NCI-H1930 (cell line): ENCODE measurements at regions not wholly inside any gene's neighbourhood (a gene's known extent, or its start where the extent isn't known, plus 50 kb on each side); places are given as distances from the start of the nearest gene placed in this dataset.

ENCODE experiments used
- DNase-seq, 2 experiments: peaks; one replicate each; lab custom pipeline; 2025; lab: John Stamatoyannopoulos, UW

DNA sequence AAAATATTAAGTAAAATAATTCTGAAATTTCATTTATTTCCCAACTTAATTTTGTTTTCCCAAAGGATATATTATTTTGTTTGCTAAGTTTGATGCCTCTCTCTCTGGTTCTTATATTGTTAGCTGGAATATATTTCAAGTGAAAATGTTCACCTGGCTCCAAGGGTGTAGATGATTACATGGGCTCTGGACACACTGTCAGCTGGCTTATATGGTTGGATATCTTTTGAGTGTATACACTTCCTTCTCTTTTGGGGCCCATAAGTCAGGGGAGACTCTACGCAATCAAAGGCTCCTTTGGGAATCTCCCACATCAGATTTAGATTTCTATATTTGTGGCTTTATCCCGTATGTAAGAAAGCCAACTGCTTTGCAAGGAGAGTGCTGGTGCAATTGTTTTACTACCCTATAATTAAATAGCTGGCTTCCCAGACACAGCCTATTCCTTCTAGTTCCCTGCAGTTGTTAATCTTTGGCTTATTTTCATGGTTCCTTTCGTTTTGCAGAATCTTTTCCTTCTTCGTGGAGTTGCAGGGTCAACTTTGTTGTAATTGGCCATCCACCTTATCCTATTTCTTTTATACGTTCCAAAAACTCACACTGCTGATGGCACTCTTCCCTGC lies 225.7 kb downstream of the DPH6 start:
- no peak for DNase-seq

DNA sequence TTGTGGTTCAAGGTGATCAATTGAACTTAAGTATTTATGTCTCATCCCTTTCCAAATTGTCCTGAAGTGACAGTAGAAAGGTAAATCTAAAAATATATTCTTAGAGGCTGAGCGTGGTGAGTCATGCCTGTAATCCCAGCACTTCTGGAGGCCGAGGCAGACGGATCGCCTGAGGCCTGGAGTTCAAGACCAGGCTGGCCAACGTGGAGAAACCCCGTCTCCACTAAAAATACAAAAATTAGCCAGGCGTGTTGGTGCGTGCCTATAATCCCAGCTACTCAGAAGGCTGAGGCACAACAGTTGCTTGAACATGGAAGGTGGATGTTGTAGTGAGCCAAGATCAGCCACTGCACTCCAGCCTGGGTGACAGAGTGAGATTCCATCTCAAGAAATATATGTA lies 226.6 kb downstream of the DPH6 start:
- no peak for DNase-seq

DNA sequence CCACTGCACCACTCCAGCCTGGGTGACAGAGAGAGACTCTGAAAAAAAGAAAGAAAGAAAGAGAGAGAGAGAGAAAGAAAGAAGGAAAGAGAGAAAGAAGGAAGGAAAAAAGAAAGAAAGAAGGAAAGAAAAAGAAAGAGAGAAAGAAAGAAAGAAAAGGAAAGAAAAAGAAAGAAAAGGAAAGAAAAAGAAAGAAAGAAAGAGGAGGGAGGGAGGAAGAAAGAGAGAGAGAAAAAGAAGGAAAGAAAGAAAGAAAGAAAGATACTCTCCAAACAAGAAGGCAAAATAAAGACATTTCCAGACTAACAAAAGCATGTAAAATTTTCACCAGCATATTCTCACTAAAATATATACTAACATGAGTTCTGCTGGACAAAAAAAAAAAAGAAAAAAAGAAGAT lies 228.7 kb downstream of the DPH6 start:
- DNase-seq: no peak

DNA sequence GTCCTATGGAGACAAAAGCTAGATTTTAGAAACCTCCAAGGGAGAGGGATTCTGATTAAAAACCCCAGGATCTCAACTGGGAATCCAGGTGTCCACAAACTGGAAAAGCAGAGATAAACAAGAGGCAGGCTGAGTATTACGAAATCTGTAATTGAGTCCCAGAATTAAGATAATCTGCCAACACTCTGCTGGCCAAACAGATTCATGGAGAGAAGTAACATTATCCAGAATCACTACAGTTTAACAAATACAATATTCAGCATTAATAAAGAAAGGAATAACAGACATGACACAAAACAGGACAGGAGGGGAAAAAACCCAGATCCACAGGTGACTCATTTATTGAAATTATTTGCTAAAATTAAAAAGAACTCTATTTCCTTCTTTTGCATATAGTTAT lies 227.2 kb upstream of the NANOGP8 start:
- DNase-seq: no peak

DNA sequence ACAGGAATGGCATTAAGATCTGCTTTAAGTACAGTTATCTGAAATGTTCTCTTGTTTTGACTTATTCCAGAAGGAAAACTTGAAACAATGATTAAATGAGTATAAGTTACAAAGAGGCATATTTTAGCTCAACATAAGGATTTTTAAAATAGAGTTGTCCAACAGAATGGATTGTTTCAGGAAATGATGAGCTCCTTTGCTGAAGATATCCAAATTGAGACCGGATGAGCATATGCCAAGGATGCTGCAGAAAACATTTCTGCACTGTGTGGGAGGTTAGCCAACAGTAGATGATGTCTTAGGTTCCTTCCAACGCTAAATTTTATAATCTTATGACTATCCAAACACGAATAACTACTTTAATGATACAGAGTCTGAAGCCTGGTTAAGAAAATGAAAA lies 226.5 kb upstream of the NANOGP8 start:
- no peak for DNase-seq

DNA sequence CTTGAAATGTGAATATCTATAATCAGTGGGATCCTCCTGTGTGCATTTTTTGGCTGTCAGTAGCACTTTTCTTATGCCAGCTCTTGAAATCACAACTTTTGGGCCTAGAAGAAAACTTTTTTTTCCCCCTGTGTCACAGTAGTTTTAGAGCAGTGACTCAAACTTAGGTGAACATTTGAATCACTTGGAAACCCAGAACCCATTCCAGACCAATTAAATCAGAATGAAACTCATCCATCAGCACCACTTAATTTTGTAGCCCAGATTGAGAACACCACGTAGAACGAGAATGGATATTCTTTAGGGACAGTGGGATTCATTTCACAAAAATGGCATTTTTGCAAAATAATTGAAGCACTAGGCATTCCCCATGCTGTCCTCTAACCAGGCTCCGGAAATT lies 224.8 kb upstream of the NANOGP8 start:
- DNase-seq: no peak

DNA sequence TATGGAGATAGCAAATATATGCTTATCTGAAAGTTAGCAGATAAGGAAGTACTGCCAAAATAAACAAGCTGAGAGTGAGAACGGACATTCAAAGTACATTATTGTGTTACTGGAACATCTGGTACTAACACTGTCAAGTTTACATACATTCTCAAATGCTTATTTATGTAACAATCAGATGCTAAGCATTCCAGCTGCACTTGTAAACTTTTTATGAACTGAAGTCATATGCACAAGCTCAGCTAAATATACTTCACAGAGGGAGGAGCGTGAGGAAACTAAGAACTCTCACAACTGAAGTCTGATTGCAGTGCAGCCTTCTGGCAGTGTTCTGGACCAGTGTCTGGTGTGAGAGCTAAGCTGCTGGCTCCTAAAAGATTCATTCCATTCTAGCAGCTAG lies 223.7 kb upstream of the NANOGP8 start:
- DNase-seq: no peak

DNA sequence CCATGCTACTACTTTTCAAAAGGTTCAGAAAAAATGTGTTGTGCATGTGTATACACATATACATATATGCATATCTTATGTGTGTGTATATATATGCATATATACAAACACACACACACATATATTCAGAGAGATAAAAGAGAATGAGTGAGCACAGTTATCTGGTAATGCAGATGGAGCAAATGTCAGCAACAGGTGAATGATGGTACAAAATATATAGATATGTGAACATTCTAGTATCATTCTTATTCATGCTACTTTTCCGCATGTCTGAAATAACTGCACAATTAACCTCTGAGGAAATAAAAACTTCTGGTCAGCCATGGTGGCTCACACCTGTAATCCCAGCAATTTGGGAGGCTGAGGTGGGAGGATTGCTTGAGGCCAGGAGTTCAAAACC lies 222.6 kb upstream of the NANOGP8 start:
- no peak for DNase-seq

DNA sequence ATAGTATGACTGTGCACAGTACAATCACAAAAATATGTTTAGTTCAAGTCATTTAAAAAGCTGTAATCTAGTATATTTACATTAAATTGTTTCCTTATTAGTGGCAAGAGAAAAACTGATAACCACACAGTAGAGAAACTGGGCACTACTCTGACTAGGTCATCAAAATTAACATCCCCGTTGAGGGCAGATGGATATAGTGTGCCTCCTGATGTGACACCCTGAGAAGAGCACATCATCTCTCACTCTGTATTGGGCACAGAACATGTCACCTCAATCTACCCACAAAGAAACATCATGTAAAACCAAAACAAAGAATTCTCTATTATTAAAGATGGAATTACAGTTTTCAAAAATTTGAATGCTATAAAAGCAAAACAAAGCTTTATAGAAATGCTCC lies 221.9 kb upstream of the NANOGP8 start:
- DNase-seq: no peak

DNA sequence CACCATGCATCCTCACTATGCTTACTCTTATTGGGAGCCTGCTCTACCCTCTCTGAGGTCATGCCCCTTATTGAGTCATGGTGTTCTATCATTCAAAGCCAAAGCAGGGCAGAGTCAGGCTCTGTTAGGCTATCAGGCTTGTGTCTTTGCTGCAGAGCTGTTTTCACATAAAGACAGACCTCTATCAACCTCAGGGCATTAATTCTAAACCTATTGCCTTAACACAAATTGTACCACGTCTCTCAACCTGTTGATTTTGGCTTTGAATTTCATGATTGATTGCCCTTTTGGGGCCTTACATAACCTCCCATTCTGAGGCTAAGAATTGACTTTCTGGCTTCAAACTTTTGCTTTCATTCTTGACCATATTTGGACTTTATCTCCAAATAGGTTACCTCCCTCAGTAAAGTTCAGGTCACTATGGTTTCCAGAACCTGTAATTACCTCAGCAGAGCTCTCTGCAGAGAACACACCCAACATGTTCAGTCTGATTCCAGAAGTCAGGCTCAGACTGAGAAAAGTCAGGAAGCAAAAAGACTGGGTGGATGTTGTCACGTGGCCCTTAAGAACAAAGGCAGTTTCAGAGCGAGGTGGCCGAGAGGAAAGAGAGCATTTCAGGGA lies 221.4 kb upstream of the NANOGP8 start:
- no peak for DNase-seq

DNA sequence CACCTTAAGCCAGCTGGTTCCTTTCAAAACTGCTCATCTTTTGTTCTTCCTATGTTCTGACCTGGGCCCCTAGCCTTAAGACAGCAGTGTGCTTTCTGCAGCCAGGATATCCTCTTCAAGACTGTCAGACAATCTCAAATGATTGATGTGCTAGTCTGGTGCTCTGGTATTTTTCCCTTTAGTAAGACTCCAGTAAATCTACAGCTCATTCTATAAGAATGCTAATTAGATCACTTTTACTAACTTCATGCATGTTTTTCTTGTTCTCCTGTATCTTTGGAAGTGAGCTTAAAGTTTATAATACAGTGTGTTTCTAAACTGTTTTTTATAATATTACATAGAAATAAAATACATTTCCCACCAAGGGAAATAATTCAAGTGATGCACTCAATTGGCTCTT lies 220.9 kb upstream of the NANOGP8 start:
- DNase-seq: no peak

DNA sequence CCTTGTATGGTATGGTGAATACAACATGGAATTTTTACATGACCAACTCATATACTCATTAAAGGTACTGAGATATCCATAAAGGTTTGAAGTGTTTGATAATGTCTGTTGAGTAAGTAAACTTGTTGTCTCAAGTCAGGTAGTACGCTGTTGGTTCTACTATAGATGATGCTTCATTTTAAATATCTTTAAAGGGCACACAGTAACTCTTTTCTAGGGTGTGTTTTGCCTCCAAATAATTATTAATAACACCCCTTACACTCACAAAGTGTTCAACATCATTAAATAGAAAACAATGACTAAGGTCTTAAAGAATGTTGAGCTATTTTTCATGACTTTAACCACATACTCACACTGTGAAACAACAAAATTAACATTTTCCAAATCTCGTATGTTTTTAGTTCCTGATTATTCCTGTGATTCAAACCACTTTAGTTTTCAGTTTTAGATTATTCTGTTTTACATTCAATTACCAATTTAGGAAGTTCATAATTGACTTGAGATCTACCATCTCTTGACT lies 220.0 kb upstream of the NANOGP8 start:
- no peak for DNase-seq

DNA sequence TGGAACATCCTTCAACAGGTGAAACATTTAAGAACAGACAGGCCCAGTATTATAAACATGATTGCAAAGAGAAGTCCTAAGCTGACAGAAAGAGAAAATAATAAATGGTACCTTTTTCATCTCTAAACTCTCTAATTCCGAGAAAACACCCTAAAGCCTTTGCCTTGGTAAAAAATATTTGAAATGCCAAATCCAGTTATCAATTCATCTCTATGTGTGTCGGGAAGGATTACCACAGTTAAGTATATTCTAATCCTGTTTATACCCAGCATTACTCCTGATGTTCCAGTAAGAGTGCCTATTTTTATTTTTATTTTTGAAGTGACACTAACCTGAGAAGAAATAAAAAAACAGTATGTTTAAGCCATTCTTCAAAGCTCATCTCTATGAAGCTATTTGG lies 219.3 kb upstream of the NANOGP8 start:
- no peak for DNase-seq

DNA sequence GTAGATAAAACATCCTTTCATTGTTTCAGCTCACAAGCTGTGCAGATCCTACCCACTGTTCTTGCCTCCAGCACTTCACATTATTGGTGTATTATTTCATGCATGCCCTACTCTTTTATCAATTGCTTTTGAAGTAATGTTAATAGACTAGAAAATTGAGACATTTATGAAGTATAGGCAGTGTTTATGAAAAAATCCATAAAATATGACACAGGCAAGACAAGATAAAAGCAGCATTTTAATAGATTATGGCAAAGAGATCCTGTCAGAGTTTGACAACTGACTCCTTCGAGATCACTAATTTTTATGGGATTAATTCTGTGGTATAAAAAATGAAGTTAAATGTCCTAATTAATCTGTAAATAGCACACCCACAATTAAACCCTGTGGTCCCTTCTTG lies 217.2 kb upstream of the NANOGP8 start:
- DNase-seq: no peak

DNA sequence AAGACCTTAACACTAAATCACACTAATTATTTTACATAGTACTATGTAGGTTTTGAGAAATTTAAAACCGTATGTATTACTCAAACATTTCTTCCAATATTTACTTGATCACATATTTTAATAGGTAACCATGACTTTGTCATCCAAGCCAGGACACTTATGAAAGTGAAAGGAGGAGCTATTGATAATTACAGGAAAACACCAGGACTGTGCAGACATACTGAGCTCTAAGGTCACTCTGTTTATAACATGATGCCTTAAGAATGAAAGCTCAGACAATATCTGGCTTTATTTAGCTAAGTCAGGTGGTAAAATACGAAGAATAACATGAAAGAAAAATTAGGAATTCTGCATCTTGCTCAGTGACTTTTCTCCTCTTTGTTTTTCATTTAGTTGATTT lies 216.0 kb upstream of the NANOGP8 start:
- no peak for DNase-seq

DNA sequence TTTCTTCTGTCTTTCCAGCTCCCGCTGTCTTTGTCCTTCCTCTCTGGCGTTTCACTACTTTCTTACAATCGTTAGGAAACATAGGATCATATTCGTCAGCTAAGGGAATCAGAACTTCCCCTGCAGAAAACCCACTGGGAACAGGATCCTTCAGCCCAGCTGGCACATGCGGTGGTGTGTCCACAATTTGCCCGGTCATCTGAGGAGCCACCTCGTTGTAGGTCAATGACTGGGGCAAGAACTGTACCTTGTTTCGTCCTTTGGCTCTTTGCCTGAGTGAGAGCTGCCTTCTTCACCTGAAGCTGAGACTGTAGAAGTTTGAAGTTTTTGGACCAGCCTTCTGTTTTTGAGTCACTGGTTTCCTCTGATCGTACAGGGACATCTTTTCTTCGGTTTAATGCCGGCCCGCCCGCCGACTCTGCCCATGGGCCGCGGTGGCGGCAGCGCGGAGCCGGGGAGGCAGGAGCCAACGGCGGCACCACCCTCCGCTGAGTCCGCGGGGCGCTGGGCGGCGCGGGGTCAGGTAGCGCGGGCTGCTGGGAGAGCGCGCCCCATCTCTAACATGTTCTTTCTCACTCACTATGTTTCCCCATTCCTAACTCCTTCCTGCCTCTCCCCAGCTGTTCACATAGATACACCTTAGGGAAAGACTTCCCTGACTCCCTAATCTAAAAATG lies 214.1 kb upstream of the NANOGP8 start:
- no peak for DNase-seq

DNA sequence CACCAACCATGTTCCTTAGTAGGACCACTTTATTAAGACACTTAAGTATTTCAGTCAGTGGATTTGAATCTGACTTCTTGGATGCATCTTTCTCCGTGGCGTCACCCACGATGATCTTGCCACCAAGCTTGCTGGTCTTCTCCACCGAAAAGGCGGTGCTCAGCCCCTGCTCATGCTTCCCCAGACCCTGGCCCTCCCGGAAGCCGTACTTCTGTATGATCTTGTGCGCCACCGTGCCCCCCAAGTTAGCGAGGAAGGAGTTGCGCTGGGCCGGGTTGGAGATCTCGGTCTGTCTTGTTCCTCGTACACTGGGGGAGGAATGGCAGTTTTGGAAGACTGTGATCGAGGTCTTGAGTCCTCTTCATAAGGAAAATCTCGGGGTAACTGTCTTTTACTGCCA lies 213.4 kb upstream of the NANOGP8 start:
- DNase-seq: no peak

DNA sequence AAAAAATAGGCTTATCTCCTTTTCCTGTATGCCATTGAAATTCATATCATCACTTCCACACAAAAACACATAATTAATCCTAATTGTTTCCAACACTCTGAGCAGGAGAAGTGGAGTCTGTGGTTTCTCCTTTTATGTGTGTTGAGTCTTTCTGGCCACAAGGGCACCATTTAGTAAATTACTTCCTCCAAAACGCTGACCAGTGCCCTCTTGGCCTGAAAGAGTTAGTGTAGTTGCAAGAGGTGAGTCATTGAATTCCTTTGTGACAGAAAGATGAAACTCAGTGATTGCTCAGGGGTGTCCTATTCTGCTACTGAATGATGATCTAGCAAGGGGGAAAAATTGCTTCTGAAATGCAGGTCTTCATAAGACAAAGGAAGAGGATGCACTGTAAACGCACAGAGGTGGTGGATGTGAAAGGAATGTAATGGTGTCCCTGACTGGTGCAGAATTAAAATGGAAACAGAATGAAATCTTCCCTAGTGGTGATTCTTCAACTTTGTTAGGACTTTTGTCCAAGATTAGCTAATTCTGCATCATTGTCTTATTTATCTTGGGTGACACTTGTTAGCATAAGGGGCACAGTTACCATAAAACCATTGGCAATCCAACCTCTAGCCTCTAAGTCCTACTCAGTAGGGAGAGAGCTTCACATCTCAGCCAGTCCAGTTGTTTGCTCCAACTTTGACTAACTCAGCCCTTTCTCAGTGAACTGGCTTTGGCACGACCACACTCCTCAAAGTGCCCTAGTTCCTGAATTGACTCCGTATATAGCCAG lies 208.4 kb upstream of the NANOGP8 start:
- no peak for DNase-seq

DNA sequence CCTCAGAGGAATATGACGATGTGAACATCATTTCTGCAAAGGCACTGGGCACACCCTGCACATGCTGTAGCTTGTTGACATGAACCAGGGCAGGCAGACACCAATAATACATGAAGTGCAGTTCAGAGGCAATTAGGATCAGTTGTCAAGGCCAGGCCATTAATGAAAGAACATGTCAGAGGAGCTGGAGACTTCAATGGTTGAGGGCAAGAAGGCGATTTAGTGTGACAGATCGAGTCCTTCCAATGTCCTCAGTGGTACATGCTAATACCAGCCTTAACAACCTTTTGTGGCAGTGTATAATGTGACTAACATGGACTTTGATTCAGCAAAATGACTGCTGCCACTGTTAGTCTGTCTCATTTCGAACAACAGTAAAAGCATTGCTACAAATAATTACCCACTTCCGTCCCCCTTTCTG lies 205.2 kb upstream of the NANOGP8 start:
- no peak for DNase-seq

DNA sequence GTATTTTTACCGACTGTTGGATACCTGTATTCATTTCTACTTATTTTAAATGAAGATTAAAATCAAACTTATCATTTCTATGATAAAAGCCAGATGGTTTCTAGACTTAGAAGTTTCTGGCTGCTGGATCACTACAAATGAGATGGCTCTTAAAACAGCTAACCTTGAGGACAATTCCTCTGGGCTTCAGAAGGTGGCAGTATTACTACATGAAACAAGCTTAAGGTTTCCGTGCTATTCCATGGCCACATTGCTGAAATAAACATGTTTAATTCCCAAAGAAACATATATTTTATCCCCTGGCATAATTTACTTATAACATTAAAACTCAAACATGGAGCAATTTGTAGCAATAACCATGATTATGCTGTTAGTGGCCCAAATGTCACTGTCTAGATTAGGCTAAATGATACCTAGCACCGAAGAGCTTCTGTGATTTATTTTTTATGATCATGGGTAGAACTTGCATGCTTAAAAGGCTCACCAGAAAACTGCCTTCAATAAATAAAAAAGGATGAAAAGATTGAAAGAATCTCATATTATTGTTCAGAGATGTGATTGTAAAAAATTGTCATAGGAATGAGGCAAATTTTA lies 204.0 kb upstream of the NANOGP8 start:
- DNase-seq: peak in 1 of 2 experiments; percentile 3

DNA sequence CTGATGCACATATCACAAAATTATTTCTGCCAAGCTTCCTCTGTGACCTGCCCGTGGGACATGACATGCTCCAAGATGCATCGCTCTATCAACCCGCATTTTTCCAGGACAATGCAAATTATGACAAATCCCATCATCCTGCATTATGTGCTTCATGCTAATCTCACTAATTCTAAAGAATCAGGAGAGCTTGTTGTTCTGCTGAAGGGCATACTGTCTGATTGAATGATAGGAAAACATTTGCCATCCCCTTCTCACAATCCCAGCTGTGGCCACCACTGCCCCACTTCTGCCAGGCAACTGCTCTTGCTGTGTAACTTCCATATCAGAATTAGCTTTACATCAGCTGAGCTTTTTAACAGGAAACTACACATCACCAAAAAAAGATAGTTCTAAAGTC lies 203.5 kb upstream of the NANOGP8 start:
- no peak for DNase-seq

DNA sequence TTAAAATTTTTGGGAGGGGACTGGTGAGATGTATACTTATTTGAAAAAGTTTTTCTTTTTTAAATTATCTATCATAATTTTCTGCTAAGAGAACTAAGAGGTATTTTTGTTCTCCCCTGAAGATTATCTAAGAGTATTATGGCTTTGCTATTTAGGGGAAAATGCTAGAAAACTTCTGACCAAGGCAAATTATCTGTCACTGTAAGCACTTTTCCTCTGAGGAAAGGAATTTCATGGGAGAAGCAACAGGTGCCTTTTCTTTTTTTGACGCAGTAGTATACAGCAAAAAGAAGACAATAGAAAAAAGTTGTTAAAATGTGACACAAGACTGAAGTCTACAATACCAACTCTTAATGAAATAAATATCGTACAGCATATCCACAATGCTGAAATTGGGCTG lies 201.6 kb upstream of the NANOGP8 start:
- DNase-seq: no peak
